Activated naive CD4-positive, alpha-beta T cell treated with anti-CD3 and anti-CD28 coated beads, Interleukin-2, amount 50 U/mL, for 24 hours (primary cell): ENCODE measurements at regions not wholly inside any gene's neighbourhood (a gene's known extent, or its start where the extent isn't known, plus 50 kb on each side); places are given as distances from the start of the nearest gene placed in this dataset.

ENCODE experiments used
- H3K27ac Mint-ChIP-seq: one replicate; pipeline ENCODE4 v1.8.0; 2021; ENCODE audit warnings: mild to moderate bottlenecking, mixed read lengths
- H3K27me3 Mint-ChIP-seq: one replicate; pipeline ENCODE4 v1.8.0; 2021; ENCODE audit warnings: mixed read lengths
- H3K36me3 Mint-ChIP-seq: one replicate; pipeline ENCODE4 v1.8.0; 2021; ENCODE audit warnings: mixed read lengths
- H3K4me1 Mint-ChIP-seq: one replicate; pipeline ENCODE4 v1.8.0; 2021; ENCODE audit warnings: mixed read lengths
- H3K4me3 Mint-ChIP-seq: one replicate; pipeline ENCODE4 v1.8.0; 2021; ENCODE audit warnings: mild to moderate bottlenecking, mixed read lengths
- H3K9me3 Mint-ChIP-seq: one replicate; pipeline ENCODE4 v1.8.0; 2021; ENCODE audit warnings: mixed read lengths

DNA sequence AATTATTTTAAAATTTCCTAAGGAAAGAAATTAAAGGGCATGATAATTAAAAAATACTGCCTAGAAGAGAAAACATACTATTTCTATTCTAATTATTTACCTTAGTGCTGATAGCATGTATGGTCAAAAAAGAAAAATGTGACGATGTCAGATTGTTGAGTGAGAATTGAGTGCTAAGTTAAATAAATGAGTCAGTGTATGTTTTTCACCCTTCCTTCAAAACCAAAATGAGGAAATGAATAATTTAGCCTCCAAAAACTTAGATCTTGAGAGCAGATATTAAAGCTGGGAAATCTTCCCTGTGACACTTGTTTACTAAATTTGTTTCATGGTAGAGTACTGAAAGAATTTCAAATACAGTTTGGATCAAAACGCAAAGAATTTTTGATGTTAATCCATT is 58.6 kb upstream of the NYAP2 start:
- peaks cover 6% of the 10 kb centered on the region for H3K9me3 Mint-ChIP-seq
- no peak overlapping the region for H3K27ac Mint-ChIP-seq
- H3K36me3 Mint-ChIP-seq, result peaks cover 1% of the 10 kb centered on the region
- H3K4me3 Mint-ChIP-seq, result no peak overlapping the region
- no peaks in the 10 kb centered on the region for H3K4me1 Mint-ChIP-seq
- peaks cover 5% of the 10 kb centered on the region for H3K27me3 Mint-ChIP-seq

DNA sequence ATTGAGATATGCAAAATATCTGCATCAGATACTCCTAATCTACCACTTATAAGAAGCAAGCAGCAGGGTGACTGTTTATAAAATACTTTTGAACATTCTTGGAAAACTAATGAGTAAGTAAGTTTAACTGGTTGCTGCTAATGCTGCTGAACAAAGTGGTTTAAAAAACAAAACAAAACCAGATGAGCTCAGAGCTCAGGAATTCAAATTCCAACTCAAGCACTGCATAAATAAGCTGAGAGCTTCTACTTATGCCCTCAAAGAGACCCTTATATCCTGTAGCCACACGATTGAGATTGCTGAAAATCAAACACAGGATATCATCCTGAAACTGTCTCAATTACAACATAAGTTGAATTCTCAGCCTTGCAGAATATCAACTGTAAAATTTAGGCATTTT is 62.3 kb upstream of the NYAP2 start:
- H3K4me3 Mint-ChIP-seq, result no peak overlapping the region
- no peaks in the 10 kb centered on the region for H3K36me3 Mint-ChIP-seq
- H3K27me3 Mint-ChIP-seq, result peaks cover 5% of the 10 kb centered on the region
- H3K9me3 Mint-ChIP-seq, result no peaks in the 10 kb centered on the region
- no peaks in the 10 kb centered on the region for H3K4me1 Mint-ChIP-seq
- H3K27ac Mint-ChIP-seq, result no peak overlapping the region

DNA sequence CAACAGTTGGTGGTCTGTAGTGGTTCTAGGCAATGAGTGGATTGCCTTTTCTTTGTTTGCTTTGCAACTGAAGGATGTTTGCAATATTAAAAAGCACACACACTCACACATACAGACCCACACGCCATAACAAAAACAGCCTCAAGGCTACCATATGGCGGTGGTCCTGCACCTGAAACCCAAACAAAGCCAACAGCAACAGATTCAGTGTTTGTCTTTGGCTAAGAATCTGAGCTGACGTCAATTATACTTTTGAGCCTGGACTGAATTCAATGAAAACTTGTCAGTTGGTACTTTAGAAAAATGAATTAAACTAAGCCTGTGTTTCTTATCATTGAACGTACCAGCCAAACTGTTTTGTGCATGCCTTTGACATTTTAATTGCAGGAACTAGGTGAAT is 65.0 kb upstream of the NYAP2 start:
- peaks cover 5% of the 10 kb centered on the region for H3K27me3 Mint-ChIP-seq
- no peak overlapping the region for H3K27ac Mint-ChIP-seq
- no peaks in the 10 kb centered on the region for H3K36me3 Mint-ChIP-seq
- no peaks in the 10 kb centered on the region for H3K9me3 Mint-ChIP-seq
- no peaks in the 10 kb centered on the region for H3K4me1 Mint-ChIP-seq
- no peak overlapping the region for H3K4me3 Mint-ChIP-seq

DNA sequence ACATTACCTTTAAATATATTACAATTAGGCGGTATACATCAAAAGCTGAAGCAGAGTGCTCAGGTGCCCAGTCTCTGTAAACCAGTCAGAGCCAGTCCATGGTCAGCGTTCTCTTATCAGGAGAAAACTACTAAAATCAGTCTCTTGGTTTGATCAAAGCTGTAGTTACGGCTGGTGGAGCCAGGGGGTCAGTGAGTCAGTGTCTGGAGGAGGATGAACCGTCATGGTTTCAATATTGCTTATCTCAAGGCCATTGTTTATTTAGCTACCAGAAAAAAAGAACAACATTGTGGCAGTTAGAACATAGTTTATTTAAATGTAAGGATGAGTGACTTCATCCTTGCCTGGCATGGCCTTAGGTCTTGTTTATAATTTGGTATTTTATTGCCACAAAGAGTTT is 71.3 kb upstream of the NYAP2 start:
- Mint-ChIP-seq H3K27me3 (peaks cover 2% of the 10 kb centered on the region), H3K27ac (no peak overlapping the region), H3K9me3 (no peaks in the 10 kb centered on the region), H3K4me1 (no peaks in the 10 kb centered on the region), H3K36me3 (no peaks in the 10 kb centered on the region), H3K4me3 (no peak overlapping the region)

DNA sequence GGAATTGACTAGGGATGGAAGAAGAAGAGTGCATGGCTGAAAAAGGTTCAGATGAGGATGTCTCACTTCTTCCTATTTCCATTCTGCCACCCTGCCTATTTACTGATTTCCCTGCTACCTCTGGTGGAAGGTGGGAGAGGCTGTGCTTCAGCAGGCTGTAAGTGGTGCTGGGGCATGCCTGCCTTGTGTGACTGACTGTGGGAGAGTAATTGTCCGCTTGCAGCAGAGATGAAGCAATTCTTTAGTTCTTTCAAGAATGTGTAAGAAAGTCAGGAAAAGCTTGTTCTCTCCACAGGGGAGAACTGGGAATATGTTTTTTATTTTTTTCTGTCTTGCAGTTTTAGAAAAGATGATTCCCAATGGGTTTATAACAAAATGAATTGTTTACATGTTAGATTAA is 72.5 kb upstream of the NYAP2 start:
- no peak overlapping the region for H3K4me3 Mint-ChIP-seq
- no peaks in the 10 kb centered on the region for H3K36me3 Mint-ChIP-seq
- H3K9me3 Mint-ChIP-seq, result no peaks in the 10 kb centered on the region
- H3K4me1 Mint-ChIP-seq, result no peaks in the 10 kb centered on the region
- H3K27ac Mint-ChIP-seq, result no peak overlapping the region
- peaks cover 2% of the 10 kb centered on the region for H3K27me3 Mint-ChIP-seq

DNA sequence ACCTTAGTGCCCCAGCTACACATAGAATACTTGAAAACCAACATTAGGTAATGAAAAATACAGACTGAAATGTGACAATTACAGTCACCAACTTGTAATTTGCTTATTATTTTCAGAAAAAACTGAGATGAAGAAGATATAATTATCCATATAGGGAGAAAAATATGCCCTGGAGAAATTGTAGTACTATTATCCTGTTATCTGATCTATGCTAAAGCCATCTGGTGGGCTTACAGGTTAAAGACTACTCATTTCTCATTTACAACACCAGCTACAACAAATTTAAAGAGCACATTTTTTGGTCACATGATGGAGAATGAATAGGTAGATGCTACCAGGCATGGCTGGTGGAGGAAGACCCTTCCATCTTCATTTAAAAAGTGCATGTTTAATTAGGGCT is 79.6 kb upstream of the NYAP2 start:
- H3K36me3 Mint-ChIP-seq, result no peaks in the 10 kb centered on the region
- H3K27ac Mint-ChIP-seq, result no peak overlapping the region
- no peaks in the 10 kb centered on the region for H3K4me1 Mint-ChIP-seq
- no peaks in the 10 kb centered on the region for H3K9me3 Mint-ChIP-seq
- H3K4me3 Mint-ChIP-seq, result no peak overlapping the region
- no peaks in the 10 kb centered on the region for H3K27me3 Mint-ChIP-seq

DNA sequence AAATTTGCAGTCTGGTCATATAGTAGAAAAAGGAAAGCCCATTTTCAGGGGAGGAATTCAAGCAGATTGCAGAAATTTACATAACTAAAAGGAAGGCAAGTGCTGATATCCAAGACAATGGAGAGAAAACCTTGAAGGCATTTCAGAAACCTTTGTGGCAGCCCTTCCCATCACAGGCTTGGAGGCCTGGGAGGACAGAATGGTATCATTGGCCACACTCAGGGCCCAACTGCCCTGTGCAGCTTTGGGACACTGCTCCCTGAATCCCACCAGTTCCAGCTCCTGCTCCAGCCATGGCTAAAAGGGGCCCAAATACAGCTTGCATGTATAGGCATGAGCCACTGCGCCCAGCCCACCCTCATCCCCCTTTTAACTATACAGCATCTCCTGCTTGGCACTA is 81.1 kb upstream of the NYAP2 start:
- H3K27ac Mint-ChIP-seq, result no peak overlapping the region
- no peaks in the 10 kb centered on the region for H3K4me1 Mint-ChIP-seq
- H3K9me3 Mint-ChIP-seq, result no peaks in the 10 kb centered on the region
- H3K36me3 Mint-ChIP-seq, result no peaks in the 10 kb centered on the region
- H3K27me3 Mint-ChIP-seq, result no peaks in the 10 kb centered on the region
- no peak overlapping the region for H3K4me3 Mint-ChIP-seq

DNA sequence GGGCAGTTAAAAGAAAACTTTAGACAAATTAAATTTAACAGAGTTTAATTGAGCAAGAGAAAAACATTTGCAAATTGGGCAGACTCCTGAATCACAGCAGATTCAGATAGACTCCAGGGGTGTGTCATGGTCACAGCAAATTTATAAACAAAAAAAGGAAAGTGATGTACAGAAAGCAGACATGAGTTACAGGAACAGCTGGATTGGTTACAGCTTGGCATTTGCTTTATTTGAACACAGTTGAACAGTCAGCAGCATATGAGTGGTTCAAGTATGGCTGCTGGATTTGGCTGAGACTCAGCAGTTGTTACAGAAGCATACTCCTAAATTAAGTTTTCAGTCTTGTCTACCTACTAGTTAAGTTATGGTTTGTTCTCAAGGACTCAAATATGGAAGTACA is 82.3 kb upstream of the NYAP2 start:
- H3K27me3 Mint-ChIP-seq, result no peaks in the 10 kb centered on the region
- no peak overlapping the region for H3K4me3 Mint-ChIP-seq
- no peaks in the 10 kb centered on the region for H3K4me1 Mint-ChIP-seq
- H3K9me3 Mint-ChIP-seq, result no peaks in the 10 kb centered on the region
- no peak overlapping the region for H3K27ac Mint-ChIP-seq
- H3K36me3 Mint-ChIP-seq, result no peaks in the 10 kb centered on the region

DNA sequence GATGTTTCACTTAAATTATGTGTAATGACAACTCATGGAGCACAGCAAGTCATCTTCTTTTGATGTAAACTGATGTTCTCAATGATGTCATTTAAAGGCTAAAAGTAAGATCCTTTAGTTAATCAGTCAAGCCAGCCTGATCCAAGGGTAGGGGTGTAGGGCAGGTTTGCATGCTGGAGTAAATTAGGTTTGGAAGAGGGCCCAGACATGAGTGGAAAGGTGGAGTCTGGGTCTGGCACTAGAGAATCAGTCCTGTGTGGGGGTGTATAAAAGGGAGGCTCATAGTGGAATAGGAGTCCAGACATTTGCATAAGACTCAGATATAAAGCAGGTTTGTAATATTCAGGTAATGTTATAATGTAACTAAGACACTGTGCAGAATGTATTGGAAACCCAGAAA is 88.8 kb upstream of the NYAP2 start:
- Mint-ChIP-seq H3K36me3 (no peaks in the 10 kb centered on the region), H3K9me3 (no peaks in the 10 kb centered on the region), H3K27me3 (peaks cover 1% of the 10 kb centered on the region), H3K27ac (no peak overlapping the region), H3K4me1 (no peaks in the 10 kb centered on the region), H3K4me3 (no peak overlapping the region)

DNA sequence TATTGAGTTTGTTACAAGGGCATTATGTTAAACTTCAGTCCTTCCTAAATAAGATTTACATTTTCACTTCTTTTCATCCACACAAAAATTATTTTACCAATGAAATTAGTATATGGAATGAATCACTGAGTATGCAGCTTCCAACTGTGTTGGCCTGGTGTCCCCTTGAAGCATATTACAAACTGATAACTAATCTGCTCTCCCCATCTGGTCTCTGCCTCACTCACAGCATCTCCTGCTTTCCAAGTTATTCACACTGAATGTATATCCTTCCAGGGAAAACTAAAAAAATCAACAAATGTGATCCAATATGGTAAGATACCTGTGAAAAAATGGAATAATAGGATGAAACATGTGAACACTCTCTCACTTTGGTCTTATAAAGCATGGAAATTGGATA is 90.0 kb upstream of the NYAP2 start:
- Mint-ChIP-seq H3K36me3 (peaks cover 2% of the 10 kb centered on the region), H3K27me3 (peaks cover 1% of the 10 kb centered on the region), H3K27ac (no peak overlapping the region), H3K4me1 (no peaks in the 10 kb centered on the region), H3K4me3 (no peak overlapping the region), H3K9me3 (peaks cover 6% of the 10 kb centered on the region)

DNA sequence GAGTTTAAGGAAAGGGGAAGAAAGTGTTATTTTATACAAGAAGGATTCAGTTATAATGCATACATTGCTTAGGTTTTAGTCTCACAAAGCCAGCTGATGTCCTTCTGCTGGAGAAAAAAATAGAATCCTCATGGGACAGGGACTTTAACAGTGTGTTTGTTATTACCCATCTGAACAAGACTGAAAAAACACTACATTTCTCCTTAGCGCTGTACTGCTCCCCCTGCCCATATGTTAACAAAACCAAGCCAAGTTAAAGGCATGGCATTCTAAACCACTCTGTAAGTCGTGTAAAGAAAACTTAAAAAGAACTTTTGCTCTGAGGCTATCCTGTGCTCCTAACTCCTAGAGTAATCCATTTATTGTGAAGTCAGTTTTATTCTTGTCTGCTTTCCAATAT is 102.6 kb upstream of the NYAP2 start:
- peaks cover 10% of the 10 kb centered on the region for H3K9me3 Mint-ChIP-seq
- no peak overlapping the region for H3K27ac Mint-ChIP-seq

DNA sequence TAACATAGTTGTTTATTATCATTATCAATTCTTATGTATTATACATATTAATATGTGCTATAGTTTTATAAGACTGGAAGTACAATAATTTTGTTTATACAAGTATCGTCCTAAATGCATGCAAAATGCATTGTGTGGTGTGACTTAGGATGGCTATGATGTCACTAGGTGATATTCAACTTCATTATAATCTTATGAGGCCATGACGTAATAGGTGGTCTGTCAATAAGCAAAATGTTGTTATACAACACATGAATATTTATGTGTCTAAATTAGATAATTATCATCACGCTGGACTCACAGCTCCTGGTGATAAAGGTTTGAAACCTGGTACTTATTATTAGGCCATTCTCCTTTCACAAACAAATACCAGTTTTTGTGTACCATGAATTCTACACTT is 104.4 kb upstream of the NYAP2 start:
- no peaks in the 10 kb centered on the region for H3K4me1 Mint-ChIP-seq
- no peak overlapping the region for H3K27ac Mint-ChIP-seq
- no peak overlapping the region for H3K4me3 Mint-ChIP-seq
- no peaks in the 10 kb centered on the region for H3K9me3 Mint-ChIP-seq
- H3K36me3 Mint-ChIP-seq, result no peaks in the 10 kb centered on the region
- peaks cover 2% of the 10 kb centered on the region for H3K27me3 Mint-ChIP-seq

More for the DNA sequence above, 102.6 kb upstream of the NYAP2 start:
- peaks cover under 1% of the 10 kb centered on the region for H3K36me3 Mint-ChIP-seq
- no peak overlapping the region for H3K4me3 Mint-ChIP-seq
- H3K27me3 Mint-ChIP-seq, result peaks cover 5% of the 10 kb centered on the region
- H3K4me1 Mint-ChIP-seq, result no peaks in the 10 kb centered on the region

DNA sequence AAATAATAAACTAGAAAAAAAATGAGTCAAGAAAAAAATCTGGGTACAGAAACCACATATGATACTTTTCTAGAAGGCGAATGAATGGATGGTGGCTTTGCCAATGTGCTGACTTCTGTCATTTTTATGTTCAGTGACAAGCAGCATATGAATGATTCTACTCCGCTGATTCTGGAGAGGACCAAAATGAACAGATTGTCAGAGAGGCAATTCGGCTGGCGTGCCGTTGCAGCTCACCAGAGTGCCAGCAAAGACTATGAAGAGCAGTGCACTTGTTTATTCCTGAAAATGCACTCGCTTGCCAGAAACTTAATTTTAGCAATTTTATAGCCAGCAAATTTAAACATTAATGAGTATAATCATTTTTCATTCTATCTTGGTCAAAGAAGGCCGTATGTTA is 105.9 kb upstream of the NYAP2 start:
- Mint-ChIP-seq H3K4me3 (no peak overlapping the region), H3K27ac (no peak overlapping the region), H3K27me3 (no peaks in the 10 kb centered on the region)

DNA sequence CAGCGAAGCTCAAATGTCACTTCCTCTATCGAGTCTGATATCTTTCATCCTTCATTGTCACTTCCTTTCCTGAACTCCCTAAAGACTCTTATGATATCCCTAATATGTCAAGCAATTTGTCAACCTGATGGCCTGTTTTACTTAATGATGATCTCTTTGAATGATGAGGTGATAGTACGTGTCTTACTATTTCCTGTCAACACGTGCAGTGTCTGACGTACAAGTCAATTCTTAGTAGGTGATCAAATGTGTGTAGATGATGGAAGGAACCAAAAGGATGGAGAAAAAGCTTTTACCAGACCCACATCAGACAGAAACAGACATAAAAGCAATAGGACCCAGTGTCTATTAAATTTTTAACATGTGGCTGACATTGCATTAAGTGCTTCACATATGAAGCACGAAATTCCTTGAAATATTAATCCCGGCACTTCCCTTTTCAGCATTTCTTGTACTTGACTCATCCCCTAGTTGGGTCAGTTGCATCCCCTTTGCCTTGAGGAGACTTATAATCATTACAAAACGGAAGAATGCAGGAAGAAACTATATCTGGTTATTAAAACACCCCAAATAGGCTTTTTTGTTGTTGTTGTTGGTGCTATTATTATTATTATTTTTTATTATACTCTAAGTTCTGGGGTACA is 108.6 kb upstream of the NYAP2 start:
- no peak overlapping the region for H3K4me3 Mint-ChIP-seq
- H3K9me3 Mint-ChIP-seq, result peaks cover 4% of the 10 kb centered on the region
- no peaks in the 10 kb centered on the region for H3K4me1 Mint-ChIP-seq
- no peak overlapping the region for H3K27ac Mint-ChIP-seq
- no peaks in the 10 kb centered on the region for H3K27me3 Mint-ChIP-seq
- H3K36me3 Mint-ChIP-seq, result no peaks in the 10 kb centered on the region

More for the DNA sequence above, 105.9 kb upstream of the NYAP2 start:
- H3K36me3 Mint-ChIP-seq, result no peaks in the 10 kb centered on the region
- no peaks in the 10 kb centered on the region for H3K9me3 Mint-ChIP-seq
- H3K4me1 Mint-ChIP-seq, result no peaks in the 10 kb centered on the region

DNA sequence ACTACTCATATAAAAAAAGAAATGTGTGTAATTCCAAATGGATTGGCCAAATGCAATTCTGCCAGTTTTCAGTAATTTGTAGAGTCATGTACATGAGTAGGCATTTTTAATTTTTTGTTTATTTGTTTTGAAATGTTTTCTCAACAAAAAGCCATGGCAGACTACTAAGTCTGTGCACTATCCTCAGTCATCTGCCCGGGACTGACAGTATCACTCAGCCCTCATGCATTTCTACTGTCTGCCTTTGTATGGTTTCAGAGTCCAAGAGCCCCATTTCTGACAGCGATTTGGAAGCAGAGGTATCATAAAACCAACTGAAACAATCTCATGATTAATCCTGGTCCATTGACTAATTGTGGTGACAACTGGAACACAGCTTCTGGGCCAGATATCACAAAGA is 109.9 kb upstream of the NYAP2 start:
- Mint-ChIP-seq H3K27me3 (no peaks in the 10 kb centered on the region), H3K4me1 (no peaks in the 10 kb centered on the region), H3K27ac (no peak overlapping the region), H3K9me3 (peaks cover 4% of the 10 kb centered on the region), H3K4me3 (no peak overlapping the region), H3K36me3 (no peaks in the 10 kb centered on the region)

DNA sequence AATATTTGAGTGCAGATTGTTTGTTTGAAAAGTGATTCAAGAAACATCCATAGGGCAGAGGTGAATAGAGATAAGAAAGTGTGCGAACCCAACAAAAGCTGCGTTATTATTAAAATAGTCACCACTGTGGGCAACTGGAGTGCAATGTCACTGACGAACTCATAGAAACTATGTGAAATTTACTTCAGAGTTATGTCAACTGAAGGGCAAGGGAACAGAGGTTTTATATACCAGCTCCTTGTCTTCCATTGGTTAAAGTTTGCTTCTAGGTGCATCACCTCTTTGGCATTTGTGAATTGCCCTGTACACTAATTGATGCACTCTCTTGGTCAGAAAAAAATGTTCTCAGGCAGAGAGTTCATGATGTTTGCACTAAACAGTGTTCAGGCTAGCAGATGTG is 110.5 kb upstream of the NYAP2 start:
- H3K36me3 Mint-ChIP-seq, result no peaks in the 10 kb centered on the region
- no peak overlapping the region for H3K27ac Mint-ChIP-seq

More for the DNA sequence above, 110.5 kb upstream of the NYAP2 start:
- H3K27me3 Mint-ChIP-seq, result no peaks in the 10 kb centered on the region
- no peaks in the 10 kb centered on the region for H3K4me1 Mint-ChIP-seq
- peaks cover 4% of the 10 kb centered on the region for H3K9me3 Mint-ChIP-seq
- no peak overlapping the region for H3K4me3 Mint-ChIP-seq
